ENCODE measurements at regions not wholly inside any gene's neighbourhood (a gene's known extent, or its start where the extent isn't known, plus 50 kb on each side); places are given as distances from the start of the nearest gene placed in this dataset.

- no peak overlapping the region for H3K27ac ChIP-seq
- TF ChIP-seq CTCF (IDR thresholded peaks at IDR 0.05) = no peak
- TF ChIP-seq POLR2AphosphoS5 (IDR thresholded peaks at IDR 0.05; ENCODE audit: insufficient read depth in 1 of 2, low read depth in 1 of 2) = no peak
- TF ChIP-seq POLR2A (IDR thresholded peaks at IDR 0.05) = no peak
- H3K4me3 ChIP-seq = no peak overlapping the region
- H3K9me3 ChIP-seq = no peaks in the 10 kb centered on the region
- no peak for DNase-seq (ENCODE audit: extremely low spot score in 2 of 2)
- intact Hi-C loops (cut with DNase I) = loop anchor here (5.0 kb wide), 1 partner anchor 1006 kb away; no protein-coding TSS in a partner anchor
- no peaks in the 10 kb centered on the region for H3K4me1 ChIP-seq
- no peaks in the 10 kb centered on the region for H3K36me3 ChIP-seq
- no peaks in the 10 kb centered on the region for H3K27me3 ChIP-seq
These were observed 133.9 kb upstream of the TMTC4 start for GRCh38 chr13:100808330-100809128.

GRCh38 chr13:100803091-100803490 is 128.5 kb upstream of the TMTC4 start:
- no peaks in the 10 kb centered on the region for H3K27me3 ChIP-seq
- no peak overlapping the region for H3K4me3 ChIP-seq
- H3K9me3 ChIP-seq = no peaks in the 10 kb centered on the region
- TF ChIP-seq POLR2A (IDR thresholded peaks at IDR 0.05) (no peak), POLR2AphosphoS5 (IDR thresholded peaks at IDR 0.05; ENCODE audit: insufficient read depth in 1 of 2, low read depth in 1 of 2) (no peak), CTCF (IDR thresholded peaks at IDR 0.05) (no peak)
- intact Hi-C loops (cut with DNase I) = no loop called here
- no peak overlapping the region for H3K27ac ChIP-seq
- H3K36me3 ChIP-seq = no peaks in the 10 kb centered on the region
- H3K4me1 ChIP-seq = no peaks in the 10 kb centered on the region
- no peak for DNase-seq (ENCODE audit: extremely low spot score in 2 of 2)

GRCh38 chr13:100800283-100800875 is 125.8 kb upstream of the TMTC4 start:
- no peaks in the 10 kb centered on the region for H3K36me3 ChIP-seq
- H3K4me3 ChIP-seq = no peak overlapping the region
- H3K4me1 ChIP-seq = no peaks in the 10 kb centered on the region
- intact Hi-C loops (cut with DNase I) = no loop called here
- no peak overlapping the region for H3K27ac ChIP-seq
- no peaks in the 10 kb centered on the region for H3K9me3 ChIP-seq
- TF ChIP-seq POLR2AphosphoS5 (IDR thresholded peaks at IDR 0.05; ENCODE audit: insufficient read depth in 1 of 2, low read depth in 1 of 2) (no peak), CTCF (IDR thresholded peaks at IDR 0.05) (no peak), POLR2A (IDR thresholded peaks at IDR 0.05) (no peak)
- H3K27me3 ChIP-seq = no peaks in the 10 kb centered on the region
- no peak for DNase-seq (ENCODE audit: extremely low spot score in 2 of 2)

GRCh38 chr13:100798739-100799361 is 124.3 kb upstream of the TMTC4 start:
- H3K27me3 ChIP-seq = no peaks in the 10 kb centered on the region
- no peaks in the 10 kb centered on the region for H3K4me1 ChIP-seq
- no peaks in the 10 kb centered on the region for H3K9me3 ChIP-seq
- H3K27ac ChIP-seq = no peak overlapping the region
- intact Hi-C loops (cut with DNase I) = loop anchor here (2.0 kb wide), 1 partner anchor 50 kb away; no protein-coding TSS in a partner anchor
- H3K36me3 ChIP-seq = no peaks in the 10 kb centered on the region
- DNase-seq (ENCODE audit: extremely low spot score in 2 of 2) = no peak
- no peak for TF ChIP-seq POLR2AphosphoS5 (IDR thresholded peaks at IDR 0.05; ENCODE audit: insufficient read depth in 1 of 2, low read depth in 1 of 2)
- no peak for TF ChIP-seq POLR2A (IDR thresholded peaks at IDR 0.05)
- TF ChIP-seq CTCF (IDR thresholded peaks at IDR 0.05) = no peak
- H3K4me3 ChIP-seq = no peak overlapping the region

All from vagina (tissue), 2 donors.